ENCODE measurements at regions not wholly inside any gene's neighbourhood (a gene's known extent, or its start where the extent isn't known, plus 50 kb on each side); places are given as distances from the start of the nearest gene placed in this dataset.

DNA sequence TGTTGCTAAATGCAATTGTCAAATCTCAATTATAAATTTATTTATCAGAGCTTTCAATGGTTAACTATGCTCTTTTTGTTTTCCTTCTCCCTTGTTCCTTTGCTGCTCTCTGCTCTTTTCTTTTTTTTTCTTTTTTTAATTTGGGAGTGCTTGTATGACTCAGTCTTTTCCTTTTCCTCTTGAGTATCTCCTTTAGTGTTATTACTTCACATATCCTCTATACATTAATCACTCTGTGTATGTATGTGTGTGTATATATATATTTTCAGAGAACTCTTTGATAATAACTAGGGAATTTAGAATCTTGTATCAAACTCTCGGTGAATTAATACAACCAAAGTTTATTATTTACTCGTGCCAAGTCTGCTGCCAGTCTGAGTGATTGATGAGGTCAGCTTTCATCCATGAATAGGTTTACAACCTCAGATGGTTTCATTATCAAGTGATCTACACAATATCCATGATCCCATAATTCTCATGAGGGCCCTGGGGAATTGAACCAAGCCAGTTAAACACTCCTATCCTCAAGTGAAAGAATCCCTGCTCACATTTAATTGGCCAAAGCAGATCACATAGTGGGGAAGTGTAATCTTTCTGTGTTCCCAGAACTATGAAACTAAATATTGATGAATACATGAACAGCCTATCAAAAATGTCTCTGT lies 743.4 kb upstream of the CNTN5 start:
- TF ChIP-seq POLR2A (IDR thresholded peaks at IDR 0.05): no peak
- TF ChIP-seq, protein P1, sequence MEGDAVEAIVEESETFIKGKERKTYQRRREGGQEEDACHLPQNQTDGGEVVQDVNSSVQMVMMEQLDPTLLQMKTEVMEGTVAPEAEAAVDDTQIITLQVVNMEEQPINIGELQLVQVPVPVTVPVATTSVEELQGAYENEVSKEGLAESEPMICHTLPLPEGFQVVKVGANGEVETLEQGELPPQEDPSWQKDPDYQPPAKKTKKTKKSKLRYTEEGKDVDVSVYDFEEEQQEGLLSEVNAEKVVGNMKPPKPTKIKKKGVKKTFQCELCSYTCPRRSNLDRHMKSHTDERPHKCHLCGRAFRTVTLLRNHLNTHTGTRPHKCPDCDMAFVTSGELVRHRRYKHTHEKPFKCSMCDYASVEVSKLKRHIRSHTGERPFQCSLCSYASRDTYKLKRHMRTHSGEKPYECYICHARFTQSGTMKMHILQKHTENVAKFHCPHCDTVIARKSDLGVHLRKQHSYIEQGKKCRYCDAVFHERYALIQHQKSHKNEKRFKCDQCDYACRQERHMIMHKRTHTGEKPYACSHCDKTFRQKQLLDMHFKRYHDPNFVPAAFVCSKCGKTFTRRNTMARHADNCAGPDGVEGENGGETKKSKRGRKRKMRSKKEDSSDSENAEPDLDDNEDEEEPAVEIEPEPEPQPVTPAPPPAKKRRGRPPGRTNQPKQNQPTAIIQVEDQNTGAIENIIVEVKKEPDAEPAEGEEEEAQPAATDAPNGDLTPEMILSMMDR (IDR thresholded peaks at IDR 0.05): no peak
